ENCODE measurements at regions not wholly inside any gene's neighbourhood (a gene's known extent, or its start where the extent isn't known, plus 50 kb on each side); places are given as distances from the start of the nearest gene placed in this dataset.
A peak's percentile ranks its signal among the peaks of the same experiment; 100 is the strongest.

DNA sequence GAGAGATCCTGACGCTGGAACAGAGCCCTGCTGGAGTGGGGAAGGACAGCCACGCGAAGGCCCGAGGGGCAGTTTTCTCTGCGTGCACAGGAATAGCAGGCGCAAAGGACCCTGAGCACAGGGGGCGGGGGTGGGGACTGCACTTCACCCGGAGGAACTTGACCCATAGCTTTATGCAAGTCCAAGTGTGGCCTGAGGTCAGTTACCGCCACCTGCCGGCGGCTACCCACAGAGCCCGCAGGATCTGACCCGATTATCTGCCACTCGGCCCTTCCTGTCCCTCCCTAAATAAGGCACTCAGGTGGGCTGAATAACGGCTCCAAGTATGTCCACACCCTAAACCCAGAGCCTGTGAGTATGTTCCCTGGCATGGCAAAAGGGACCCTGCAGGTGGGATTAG, 65.4 kb upstream of the FCN1 start:
- DNase-seq = peak in 5 of 7 donors; percentile 36 to 66 (median 44)
- WGBS, 4 donors = 51 to 67% (median 53%) methylated on average over 8 to 15 of the region's 15 CpGs
- no peak overlapping the region for H3K4me3 ChIP-seq
- no peak overlapping the region for H3K27ac ChIP-seq
- intact Hi-C loops (cut with DNase I) = loop anchor here in 1 of 2 donors (5.0 to 10.0 kb wide), 2 partner anchors 208 to 286 kb away; no protein-coding TSS in a partner anchor
- no peaks in the 10 kb centered on the region for H3K27me3 ChIP-seq
- H3K4me1 ChIP-seq (replicated peaks in 1 of 2) = no peaks in the 10 kb centered on the region
- no peaks in the 10 kb centered on the region for H3K9me3 ChIP-seq (replicated peaks in 1 of 3)
- H3K36me3 ChIP-seq (replicated peaks in 1 of 2) = no peaks in the 10 kb centered on the region
- no peak for TF ChIP-seq POLR2A (IDR thresholded peaks at IDR 0.05)
- TF ChIP-seq, protein P1, sequence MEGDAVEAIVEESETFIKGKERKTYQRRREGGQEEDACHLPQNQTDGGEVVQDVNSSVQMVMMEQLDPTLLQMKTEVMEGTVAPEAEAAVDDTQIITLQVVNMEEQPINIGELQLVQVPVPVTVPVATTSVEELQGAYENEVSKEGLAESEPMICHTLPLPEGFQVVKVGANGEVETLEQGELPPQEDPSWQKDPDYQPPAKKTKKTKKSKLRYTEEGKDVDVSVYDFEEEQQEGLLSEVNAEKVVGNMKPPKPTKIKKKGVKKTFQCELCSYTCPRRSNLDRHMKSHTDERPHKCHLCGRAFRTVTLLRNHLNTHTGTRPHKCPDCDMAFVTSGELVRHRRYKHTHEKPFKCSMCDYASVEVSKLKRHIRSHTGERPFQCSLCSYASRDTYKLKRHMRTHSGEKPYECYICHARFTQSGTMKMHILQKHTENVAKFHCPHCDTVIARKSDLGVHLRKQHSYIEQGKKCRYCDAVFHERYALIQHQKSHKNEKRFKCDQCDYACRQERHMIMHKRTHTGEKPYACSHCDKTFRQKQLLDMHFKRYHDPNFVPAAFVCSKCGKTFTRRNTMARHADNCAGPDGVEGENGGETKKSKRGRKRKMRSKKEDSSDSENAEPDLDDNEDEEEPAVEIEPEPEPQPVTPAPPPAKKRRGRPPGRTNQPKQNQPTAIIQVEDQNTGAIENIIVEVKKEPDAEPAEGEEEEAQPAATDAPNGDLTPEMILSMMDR (IDR thresholded peaks at IDR 0.05) = peak; percentile 14 to 63 (median 44)

DNA sequence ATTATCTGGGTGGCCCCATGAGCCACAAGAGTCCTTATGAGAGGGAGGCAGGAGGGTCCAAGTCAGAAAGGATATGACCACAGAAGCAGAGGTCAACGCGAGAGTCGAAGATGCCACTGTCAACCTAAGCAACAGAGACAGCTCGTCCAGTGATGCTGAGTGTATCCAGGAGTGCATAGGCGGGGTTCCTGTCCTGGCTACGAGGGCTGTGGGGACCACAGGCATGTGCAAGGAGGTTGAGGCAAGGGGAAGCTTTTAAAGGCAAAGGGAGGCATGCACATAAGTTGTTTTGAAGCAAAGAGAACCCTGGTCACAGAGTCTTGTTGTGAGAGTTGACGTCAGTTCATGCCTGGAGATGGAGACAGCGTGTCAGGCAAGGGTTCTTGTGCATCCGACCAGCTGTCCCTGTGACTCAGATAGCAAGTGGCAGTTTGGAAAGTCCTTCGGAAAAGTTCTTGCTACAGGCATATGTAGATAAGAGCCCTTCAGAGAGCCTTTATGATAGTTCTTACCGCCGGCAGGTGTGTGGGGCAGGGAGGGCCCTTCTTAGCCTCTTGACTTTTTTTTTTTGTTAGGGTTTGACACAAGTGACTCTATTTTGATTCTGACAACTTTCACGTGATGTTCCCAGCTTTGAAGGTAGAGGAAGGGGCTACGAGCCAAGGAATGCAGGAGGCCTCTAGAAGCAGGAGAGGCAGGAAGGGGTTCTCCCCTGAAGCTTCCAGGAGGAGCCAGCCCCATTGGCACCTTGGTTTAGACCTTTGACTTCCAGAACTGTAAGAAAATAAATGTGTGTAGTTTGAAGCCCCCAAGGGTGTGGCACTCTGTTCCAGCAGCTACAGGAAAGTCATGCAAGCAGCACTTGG, 66.0 kb upstream of the FCN1 start:
- no peaks in the 10 kb centered on the region for H3K9me3 ChIP-seq (replicated peaks in 1 of 3)
- H3K27me3 ChIP-seq = no peaks in the 10 kb centered on the region
- H3K4me1 ChIP-seq (replicated peaks in 1 of 2) = no peaks in the 10 kb centered on the region
- TF ChIP-seq, protein P1 (IDR thresholded peaks at IDR 0.05) = no peak
- no peak for TF ChIP-seq POLR2A (IDR thresholded peaks at IDR 0.05)
- DNase-seq = no peak
- no peak overlapping the region for H3K27ac ChIP-seq
- 81 to 88% (median 82%) methylated on average over 14 of the region's 14 CpGs for WGBS, 4 donors
- no peaks in the 10 kb centered on the region for H3K36me3 ChIP-seq (replicated peaks in 1 of 2)
- no peak overlapping the region for H3K4me3 ChIP-seq
- intact Hi-C loops (cut with DNase I) = loop anchor here in 1 of 2 donors (5.0 to 10.0 kb wide), 2 partner anchors 209 to 286 kb away; no protein-coding TSS in a partner anchor

DNA sequence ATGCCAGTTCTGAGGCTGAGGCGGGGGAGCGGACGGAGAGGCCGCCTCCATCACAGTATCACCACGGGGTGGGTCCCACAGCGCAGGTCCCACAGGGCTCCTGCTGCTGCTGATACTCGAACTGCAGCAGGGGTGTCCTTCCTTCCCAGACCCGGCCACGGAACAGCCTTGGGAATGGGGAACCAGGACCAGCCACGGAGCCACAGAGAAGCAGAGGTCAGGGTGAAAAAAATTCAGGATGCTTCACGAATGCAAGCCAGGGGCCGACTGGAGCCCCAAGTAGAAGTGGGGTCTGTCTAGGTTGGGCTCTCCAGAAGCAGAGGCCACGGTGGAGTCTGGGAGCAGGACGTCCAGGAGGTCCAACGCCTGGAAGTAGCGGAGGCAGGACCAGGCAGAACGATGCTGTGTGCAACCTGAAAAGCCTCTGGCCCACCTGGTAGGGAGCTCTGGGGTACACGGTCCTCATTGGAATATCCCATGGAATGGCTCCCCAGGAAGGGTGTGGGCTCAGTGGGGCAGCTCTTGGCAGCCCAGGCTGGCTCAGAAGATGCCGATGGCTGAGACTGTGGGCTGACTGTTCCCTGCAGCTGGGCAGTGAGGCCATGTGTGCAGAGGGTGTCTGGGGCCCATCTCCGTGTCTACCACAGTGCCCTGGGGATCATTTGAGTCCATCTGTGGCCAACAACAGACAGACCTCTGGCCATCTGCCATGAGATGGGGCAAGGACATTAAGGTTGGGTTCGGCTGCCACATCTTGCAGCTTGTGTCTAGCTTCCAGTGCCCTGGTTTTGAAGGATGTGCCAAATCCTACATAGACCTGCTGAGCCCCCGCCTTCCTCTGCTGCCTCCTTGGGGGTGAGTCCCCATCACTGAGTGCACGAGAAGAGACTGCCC, 66.9 kb upstream of the FCN1 start:
- H3K27ac ChIP-seq = no peak overlapping the region
- intact Hi-C loops (cut with DNase I) = loop anchor here in 1 of 2 donors (5.0 to 10.0 kb wide), 2 partner anchors 210 to 287 kb away; no protein-coding TSS in a partner anchor
- 87 to 89% (median 88%) methylated on average over 17 to 23 of the region's 23 CpGs for WGBS, 4 donors
- no peaks in the 10 kb centered on the region for H3K4me1 ChIP-seq (replicated peaks in 1 of 2)
- no peaks in the 10 kb centered on the region for H3K36me3 ChIP-seq (replicated peaks in 1 of 2)
- H3K27me3 ChIP-seq = no peaks in the 10 kb centered on the region
- no peak for DNase-seq
- H3K9me3 ChIP-seq (replicated peaks in 1 of 3) = no peaks in the 10 kb centered on the region
- TF ChIP-seq, protein P1 (IDR thresholded peaks at IDR 0.05) = no peak
- TF ChIP-seq POLR2A (IDR thresholded peaks at IDR 0.05) = no peak
- H3K4me3 ChIP-seq = no peak overlapping the region

DNA sequence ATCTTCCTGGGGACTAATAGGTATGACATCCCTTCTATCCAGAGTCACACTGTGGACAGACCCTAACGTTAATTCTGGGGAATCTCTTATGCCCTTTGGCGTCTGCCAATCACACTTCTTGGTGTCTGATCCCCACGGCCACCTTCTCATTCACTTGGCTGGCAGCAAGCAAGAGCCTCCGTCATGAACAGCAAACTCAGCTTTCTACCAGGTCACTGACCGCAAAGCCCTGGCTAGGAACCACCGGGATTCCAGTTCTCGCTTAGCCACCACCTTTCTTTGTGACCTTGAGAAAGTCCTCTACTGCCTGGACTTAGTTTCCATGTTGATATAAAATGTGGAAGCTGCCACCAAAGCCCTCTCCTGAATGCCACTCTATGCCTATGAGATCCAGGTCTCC, 67.7 kb upstream of the FCN1 start:
- Histone ChIP-seq H3K27ac (no peak overlapping the region), H3K4me3 (no peak overlapping the region), H3K27me3 (no peaks in the 10 kb centered on the region), H3K9me3 (replicated peaks in 1 of 3) (no peaks in the 10 kb centered on the region), H3K36me3 (replicated peaks in 1 of 2) (no peaks in the 10 kb centered on the region), H3K4me1 (replicated peaks in 1 of 2) (no peaks in the 10 kb centered on the region)
- TF ChIP-seq, protein P1 (IDR thresholded peaks at IDR 0.05) = no peak
- TF ChIP-seq POLR2A (IDR thresholded peaks at IDR 0.05) = no peak
- 86 to 94% (median 90%) methylated on average over 7 of the region's 7 CpGs for WGBS, 4 donors
- no peak for DNase-seq
- intact Hi-C loops (cut with DNase I) = loop anchor here in 1 of 2 donors (10.0 kb wide), 1 partner anchor 211 kb away; no protein-coding TSS in a partner anchor
